GM08714 (cell line): ENCODE measurements at regions not wholly inside any gene's neighbourhood (a gene's known extent, or its start where the extent isn't known, plus 50 kb on each side); places are given as distances from the start of the nearest gene placed in this dataset.

Experiments used
- H3K4me3 ChIP-seq: fragments of 200-500 bp; sonication (Bioruptor generic); 2 replicates; pipeline ENCODE4 v1.5.1; 2014; ENCODE audit warnings: mild to moderate bottlenecking, low read length, inconsistent platforms
- ZNF274 ChIP-seq: IDR thresholded peaks from 2 replicates; pipeline ENCODE4 v1.6.1; 2012; ENCODE audit warnings: mild to moderate bottlenecking, low read depth, low read length

GRCh38 chr4:89617317-89617716 lies 219.6 kb downstream of the SNCA start:
- H3K4me3 ChIP-seq = no peak overlapping the region
- no peak for TF ChIP-seq ZNF274

- no peak overlapping the region for H3K4me3 ChIP-seq
- no peak for TF ChIP-seq ZNF274
Observed at GRCh38 chr4:89616382-89616781, 220.6 kb downstream of the SNCA start.

- no peak overlapping the region for H3K4me3 ChIP-seq
- no peak for TF ChIP-seq ZNF274
Observed at GRCh38 chr4:89615051-89615450, 221.9 kb downstream of the SNCA start.

DNA sequence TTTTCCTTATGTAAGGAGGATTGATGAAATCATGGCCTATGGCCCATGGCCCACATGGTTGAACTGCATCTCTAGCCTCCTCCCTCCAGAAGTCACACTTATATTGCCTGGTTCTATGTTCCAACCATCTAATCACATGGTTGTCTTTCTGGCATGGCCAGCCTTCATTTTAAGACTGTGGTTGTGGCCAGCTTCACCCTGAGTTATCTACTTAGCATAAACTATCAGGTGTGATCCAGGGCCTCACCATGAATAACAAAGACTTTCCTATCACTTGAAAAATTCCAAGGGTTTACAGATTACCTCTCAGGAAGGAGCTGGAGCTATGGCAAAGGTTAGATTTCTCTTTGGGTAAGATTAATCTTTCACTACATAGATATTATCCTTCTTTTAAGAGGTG lies 222.8 kb downstream of the SNCA start:
- no peak for TF ChIP-seq ZNF274
- H3K4me3 ChIP-seq = no peak overlapping the region

GRCh38 chr4:89610236-89610635 lies 226.7 kb downstream of the SNCA start:
- TF ChIP-seq ZNF274 = no peak
- no peak overlapping the region for H3K4me3 ChIP-seq

DNA sequence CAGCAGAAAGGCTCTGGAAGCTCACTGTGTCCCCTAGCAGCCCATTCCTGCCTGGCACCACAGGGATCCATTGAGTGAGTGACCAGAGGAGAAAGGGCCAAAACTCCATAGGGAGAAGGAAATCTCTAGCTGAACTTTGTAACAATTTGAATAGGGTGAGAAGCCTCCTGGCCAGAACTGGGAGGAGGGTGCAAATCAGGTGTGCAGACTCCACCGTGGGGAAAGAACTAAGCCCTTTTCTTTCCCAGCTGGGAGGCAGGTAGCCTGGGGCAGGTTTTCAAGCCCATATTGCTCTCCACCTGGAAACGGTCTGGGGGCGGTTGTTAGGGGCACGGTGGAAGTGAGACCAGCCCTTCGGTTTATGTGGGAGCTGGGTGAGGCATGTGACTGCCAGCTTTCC lies 227.2 kb downstream of the SNCA start:
- no peak overlapping the region for H3K4me3 ChIP-seq
- no peak for TF ChIP-seq ZNF274

GRCh38 chr4:89604951-89605350 lies 232.0 kb downstream of the SNCA start:
- H3K4me3 ChIP-seq = no peak overlapping the region
- no peak for TF ChIP-seq ZNF274

DNA sequence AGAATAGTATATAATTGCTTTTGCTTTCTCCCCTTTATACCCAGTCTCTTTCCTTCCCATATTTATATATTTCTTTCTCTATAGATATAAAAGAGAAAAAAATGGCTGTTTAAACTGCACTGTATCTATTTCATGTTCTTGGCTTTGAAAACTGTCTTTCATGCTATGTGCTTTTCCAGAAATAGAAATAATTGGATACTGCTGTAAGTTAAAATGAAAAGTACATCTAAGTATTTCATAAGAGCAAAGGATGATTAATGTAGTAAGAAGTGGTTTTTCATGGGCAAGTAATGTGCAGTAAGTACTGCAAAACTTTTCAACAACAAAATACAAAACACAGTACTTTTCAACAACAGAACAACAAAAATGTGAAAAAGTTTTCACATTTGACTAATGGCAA lies 237.9 kb downstream of the SNCA start:
- no peak for TF ChIP-seq ZNF274
- no peak overlapping the region for H3K4me3 ChIP-seq

DNA sequence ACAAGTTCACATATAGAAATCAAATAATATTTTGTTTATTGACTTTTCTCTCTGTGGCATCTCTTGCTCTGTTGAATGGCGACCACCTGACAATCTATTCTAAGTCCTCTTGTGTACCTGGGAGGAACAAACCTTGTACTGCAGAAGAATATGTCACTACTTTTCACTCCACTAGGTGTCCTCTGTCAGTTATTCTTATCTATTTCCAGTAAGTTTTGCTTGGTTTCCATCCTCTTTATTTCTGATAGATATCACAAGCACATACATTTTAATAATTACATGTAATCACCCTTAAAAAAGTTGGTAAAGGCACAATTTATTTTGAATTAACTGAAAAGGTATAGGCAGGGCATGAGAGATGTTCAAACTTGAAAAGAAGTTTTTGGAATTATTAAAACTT lies 238.4 kb downstream of the SNCA start:
- H3K4me3 ChIP-seq = no peak overlapping the region
- TF ChIP-seq ZNF274 = no peak

DNA sequence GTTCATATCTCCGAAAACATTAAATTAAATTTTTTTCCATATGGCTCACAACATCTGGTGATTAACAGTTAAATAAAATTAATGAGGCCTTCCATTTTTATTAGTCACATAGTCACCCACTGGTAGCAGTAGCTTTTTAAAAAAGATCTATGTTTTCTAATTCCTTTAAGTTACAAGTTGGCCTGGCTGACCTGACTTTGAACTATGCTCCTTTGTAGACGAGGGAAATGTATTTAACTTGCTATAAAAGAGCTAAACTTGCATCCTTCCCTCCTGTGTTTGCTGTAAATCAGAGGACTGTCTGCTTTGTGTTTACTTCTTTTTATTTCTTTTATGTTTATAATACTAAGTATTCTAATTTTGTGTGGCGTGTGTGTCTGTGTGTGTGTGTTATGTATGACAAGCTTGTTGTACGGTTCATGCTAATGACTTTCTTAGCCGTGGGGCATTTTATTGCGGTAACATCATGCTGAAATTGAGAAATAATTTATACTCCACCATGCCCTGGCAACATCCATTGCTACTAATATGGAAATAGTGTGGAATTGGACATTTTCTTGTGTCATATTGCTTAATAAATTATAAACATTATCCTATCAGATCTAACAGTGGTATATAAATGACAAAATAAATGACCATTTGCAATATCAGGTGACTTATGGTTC lies 241.7 kb downstream of the SNCA start:
- TF ChIP-seq ZNF274 = no peak
- no peak overlapping the region for H3K4me3 ChIP-seq

GRCh38 chr4:89590128-89590527 lies 246.8 kb downstream of the SNCA start:
- H3K4me3 ChIP-seq = no peak overlapping the region
- no peak for TF ChIP-seq ZNF274

DNA sequence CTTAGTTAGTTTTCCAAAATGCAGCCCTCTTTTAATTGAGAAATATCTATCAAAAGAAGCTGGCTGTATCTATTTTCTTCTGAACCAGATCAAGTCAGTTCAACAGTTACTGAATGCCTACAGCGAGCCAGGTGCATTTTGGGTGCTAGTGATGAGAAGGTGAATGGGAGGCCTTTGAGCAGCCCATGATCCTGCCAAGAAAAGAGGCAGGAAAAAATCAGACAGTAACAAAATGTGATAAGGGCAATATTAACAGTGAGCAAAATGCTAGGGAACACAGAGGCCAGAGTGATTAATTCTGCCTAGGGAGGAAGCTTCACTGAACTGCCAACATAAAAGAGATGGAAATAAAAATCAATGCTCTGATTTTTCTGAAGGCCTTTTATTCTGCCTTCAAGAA lies 248.5 kb downstream of the SNCA start:
- no peak for TF ChIP-seq ZNF274
- no peak overlapping the region for H3K4me3 ChIP-seq

DNA sequence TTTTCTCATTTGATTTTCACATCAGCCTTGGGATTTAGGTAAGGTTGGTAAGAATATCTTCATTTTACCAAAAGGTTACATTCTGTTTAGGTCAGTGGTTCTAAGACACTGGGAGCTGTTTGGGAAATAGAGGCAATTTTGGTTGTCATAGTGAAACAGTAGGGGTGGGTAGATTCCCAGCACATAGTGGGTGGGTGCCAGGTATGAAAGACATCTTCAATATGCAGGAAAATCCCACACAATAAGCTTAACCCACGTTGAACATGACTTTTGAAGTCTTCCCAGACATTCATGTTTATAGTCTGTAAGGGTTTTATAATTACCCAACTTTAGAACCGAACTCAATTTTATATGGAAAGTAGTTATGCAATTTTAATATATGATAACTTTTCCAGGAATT lies 249.6 kb downstream of the SNCA start:
- H3K4me3 ChIP-seq = no peak overlapping the region
- TF ChIP-seq ZNF274 = no peak

GRCh38 chr4:89586864-89587263 lies 250.1 kb downstream of the SNCA start:
- H3K4me3 ChIP-seq = no peak overlapping the region
- TF ChIP-seq ZNF274 = no peak

- no peak overlapping the region for H3K4me3 ChIP-seq
- no peak for TF ChIP-seq ZNF274
Observed at GRCh38 chr4:89586318-89586717, 250.6 kb downstream of the SNCA start.
